ENCODE measurements at regions not wholly inside any gene's neighbourhood (a gene's known extent, or its start where the extent isn't known, plus 50 kb on each side); places are given as distances from the start of the nearest gene placed in this dataset.
A peak's percentile ranks its signal among the peaks of the same experiment; 100 is the strongest.

DNA sequence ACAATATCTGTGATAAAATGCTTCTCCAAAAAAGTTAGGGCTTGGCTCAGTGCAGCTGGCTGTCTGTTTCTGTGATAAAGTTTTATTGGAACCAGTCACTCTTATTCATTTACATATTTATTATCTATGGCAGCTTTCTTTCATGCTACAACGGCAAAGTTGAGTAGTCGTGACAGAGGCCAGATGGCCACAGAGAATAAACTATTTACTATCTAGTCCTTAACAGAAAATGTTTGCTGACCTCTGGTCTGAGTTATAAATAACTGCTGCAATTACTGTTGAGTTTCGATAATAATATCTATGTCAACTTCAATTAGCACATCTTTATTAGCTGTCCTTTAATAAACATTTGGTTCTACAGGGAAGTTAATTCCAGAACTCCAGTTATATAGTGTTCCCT lies 180.2 kb upstream of the RUNX1 start:
- TF ChIP-seq, protein P1, sequence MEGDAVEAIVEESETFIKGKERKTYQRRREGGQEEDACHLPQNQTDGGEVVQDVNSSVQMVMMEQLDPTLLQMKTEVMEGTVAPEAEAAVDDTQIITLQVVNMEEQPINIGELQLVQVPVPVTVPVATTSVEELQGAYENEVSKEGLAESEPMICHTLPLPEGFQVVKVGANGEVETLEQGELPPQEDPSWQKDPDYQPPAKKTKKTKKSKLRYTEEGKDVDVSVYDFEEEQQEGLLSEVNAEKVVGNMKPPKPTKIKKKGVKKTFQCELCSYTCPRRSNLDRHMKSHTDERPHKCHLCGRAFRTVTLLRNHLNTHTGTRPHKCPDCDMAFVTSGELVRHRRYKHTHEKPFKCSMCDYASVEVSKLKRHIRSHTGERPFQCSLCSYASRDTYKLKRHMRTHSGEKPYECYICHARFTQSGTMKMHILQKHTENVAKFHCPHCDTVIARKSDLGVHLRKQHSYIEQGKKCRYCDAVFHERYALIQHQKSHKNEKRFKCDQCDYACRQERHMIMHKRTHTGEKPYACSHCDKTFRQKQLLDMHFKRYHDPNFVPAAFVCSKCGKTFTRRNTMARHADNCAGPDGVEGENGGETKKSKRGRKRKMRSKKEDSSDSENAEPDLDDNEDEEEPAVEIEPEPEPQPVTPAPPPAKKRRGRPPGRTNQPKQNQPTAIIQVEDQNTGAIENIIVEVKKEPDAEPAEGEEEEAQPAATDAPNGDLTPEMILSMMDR (IDR thresholded peaks at IDR 0.05; ENCODE audit: insufficient read depth, low read depth, low read length): no peak
- DNase-seq (ENCODE audit: low read depth): peak; percentile 86
- H3K4me3 ChIP-seq (ENCODE audit: low read depth, low read length): no peak overlapping the region

DNA sequence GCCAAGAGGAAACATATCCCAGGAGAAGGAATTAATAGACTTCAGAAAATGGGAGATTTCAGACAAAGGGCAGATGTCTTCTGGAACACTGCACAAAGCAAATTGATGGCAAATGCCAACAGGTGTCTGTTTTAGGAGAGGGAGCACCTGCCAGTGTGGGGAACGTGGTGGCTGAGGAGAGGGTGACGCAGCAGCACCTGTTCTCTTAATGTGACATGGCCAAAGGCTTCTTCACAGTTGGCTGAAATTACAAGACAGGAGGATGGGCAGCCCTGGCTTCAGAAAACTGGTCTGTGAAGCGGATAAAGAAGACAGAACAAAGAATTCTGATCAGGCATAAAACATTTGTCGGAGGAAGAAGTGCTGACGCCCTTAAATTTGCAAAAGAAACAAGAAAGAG lies 178.7 kb upstream of the RUNX1 start:
- TF ChIP-seq, protein P1 (IDR thresholded peaks at IDR 0.05; ENCODE audit: insufficient read depth, low read depth, low read length): no peak
- no peak for DNase-seq (ENCODE audit: low read depth)
- no peak overlapping the region for H3K4me3 ChIP-seq (ENCODE audit: low read depth, low read length)

DNA sequence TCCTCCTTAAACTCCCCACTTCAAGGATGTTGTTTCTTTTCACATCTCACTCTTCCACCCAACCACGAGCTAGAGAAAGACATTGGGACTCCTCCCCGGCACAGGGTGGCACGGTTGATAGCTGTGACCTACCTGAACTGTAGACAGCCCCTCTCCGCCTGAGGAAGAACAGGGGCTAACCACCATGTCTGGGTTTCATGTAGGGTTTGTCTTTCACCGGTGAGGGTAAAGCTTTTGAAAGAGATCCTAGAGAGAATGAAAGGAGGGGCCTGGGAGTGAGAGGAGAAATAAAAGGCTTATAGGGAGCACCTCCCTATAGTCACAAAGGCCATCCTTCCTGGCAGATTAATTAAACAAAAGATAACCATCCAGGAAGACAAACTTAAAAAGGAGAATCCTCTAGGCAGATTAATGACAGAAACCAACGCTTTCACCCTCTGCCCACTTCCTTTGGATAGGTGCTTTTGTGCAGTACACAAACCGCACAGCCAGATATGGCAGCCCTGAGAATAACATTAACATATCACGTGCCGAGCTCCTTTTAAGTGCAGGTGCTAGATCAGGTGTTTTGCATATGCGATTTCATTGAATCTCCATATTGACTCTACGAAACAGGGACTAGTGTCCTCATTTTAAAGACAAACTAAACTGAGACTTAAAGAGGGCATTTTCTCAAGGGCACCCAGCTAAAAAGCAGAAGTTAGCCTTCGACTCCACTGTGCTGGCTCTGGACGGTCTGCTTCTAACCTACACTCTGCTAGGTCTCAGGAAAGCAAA lies 178.1 kb upstream of the RUNX1 start:
- TF ChIP-seq, protein P1 (IDR thresholded peaks at IDR 0.05; ENCODE audit: insufficient read depth, low read depth, low read length): no peak
- no peak for DNase-seq (ENCODE audit: low read depth)
- H3K4me3 ChIP-seq (ENCODE audit: low read depth, low read length): no peak overlapping the region

DNA sequence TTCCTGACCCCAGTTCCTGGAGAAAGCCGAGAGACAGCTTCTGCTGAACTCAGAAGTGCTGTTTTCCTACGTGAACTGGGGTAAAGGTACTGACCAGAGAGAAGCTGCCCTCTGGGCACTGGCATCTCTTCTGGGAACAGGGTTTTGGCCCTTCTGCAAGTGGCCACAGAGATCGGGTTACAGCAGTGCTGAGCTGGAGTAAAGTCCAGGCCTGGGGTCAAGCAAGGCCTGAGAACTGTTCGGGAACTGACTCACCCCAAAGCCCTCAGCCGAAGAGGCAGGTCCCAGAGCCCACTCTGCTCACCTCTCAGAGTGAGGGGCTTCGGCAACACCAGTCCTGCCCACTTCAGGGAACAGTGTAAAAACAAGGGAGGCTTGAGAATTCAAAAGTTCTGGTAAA lies 177.2 kb upstream of the RUNX1 start:
- no peak overlapping the region for H3K4me3 ChIP-seq (ENCODE audit: low read depth, low read length)
- DNase-seq (ENCODE audit: low read depth): peak; percentile 68
- TF ChIP-seq, protein P1 (IDR thresholded peaks at IDR 0.05; ENCODE audit: insufficient read depth, low read depth, low read length): no peak

DNA sequence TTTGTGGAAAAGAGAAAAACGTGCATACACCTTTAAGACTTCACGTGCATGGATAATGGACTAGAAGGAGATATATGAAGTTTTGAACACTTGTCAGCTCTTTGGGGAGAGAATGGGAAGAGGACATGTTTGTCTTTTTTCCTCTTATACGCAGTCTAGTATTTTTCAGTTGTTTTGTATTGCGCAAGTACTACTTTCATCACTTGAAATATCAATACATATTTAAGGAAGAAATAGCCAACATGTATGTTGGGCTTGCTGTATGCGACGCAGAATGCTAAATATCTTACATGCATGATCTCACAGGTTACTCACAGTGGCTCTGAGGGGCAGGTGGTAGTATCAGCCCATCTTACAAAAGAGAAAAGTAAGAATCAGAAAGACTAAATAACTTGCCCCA lies 176.5 kb upstream of the RUNX1 start:
- TF ChIP-seq, protein P1 (IDR thresholded peaks at IDR 0.05; ENCODE audit: insufficient read depth, low read depth, low read length): no peak
- no peak for DNase-seq (ENCODE audit: low read depth)
- no peak overlapping the region for H3K4me3 ChIP-seq (ENCODE audit: low read depth, low read length)

DNA sequence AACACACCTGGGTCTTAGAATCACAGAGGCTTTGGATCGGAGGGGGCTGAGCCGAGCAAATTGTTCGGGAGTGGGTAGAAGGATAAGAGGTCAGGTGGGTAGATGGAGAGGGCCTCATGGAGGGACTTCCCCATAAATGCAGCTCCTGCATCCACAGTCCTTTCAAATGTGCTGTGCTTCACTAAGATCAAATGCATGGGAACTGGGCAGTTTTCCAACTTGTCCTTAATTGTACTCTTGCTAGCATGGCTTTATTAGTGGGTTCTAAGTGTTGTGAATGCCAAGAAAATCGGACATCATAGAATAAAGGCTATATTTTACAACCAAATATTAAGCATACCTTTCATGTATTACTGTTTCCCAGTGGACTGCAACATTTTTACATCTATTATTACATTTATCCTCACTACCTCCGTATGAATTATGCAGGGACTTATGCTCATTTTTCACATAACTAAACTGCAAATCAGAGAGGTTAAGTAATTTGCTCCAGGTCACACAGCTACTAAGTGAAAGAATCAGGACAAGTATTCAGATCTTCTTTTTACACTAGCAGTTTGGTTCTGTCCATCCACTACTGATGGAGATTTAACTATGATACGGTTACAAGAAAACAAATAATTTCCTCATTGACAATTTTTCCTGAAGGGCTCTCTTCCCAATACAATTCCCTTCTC lies 174.5 kb upstream of the RUNX1 start:
- DNase-seq (ENCODE audit: low read depth): peak; percentile 33
- no peak overlapping the region for H3K4me3 ChIP-seq (ENCODE audit: low read depth, low read length)
- TF ChIP-seq, protein P1 (IDR thresholded peaks at IDR 0.05; ENCODE audit: insufficient read depth, low read depth, low read length): no peak

Data from fibroblast of villous mesenchyme (primary cell).